GM12865 (cell line): ENCODE measurements at regions not wholly inside any gene's neighbourhood (a gene's known extent, or its start where the extent isn't known, plus 50 kb on each side); places are given as distances from the start of the nearest gene placed in this dataset.

Experiments used
- DNase-seq: peaks from one replicate; pipeline ENCODE4 v3.0.0; 2010; ENCODE audit warnings: low read depth
- H3K4me3 ChIP-seq: 2 replicates; pipeline ENCODE4 v1.5.1; 2011; ENCODE audit warnings: mild to moderate bottlenecking, low read depth, low read length, control low read depth
- CTCF ChIP-seq: IDR thresholded peaks from 2 replicates; pipeline ENCODE4 v1.5.1; 2011; ENCODE audit warnings: low read length, control low read depth, low read depth, inconsistent platforms; ENCODE audit not compliant: insufficient read depth; ENCODE audit errors: missing control alignments

DNA sequence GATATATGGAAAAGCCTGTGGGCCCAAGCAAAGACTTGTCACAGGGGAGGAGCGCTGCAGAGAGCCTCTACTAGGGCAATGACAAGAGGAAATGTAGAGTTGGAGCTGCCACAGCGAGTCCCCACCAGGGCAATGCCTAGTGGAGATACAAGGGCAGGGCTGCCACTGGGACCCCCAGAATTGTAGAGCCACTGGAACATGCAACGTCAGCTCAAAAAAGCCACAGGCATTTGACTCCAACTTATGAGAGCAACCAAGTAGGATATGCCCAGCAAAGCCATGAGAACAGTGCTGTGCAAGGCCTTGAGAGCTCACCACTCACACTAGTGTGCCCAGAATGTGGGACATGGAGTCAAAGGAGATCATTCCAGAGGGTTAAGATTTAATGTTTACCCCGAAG lies 63.7 kb upstream of the CAMK1G start:
- H3K4me3 ChIP-seq = no peak overlapping the region
- no peak for TF ChIP-seq CTCF
- DNase-seq = no peak

DNA sequence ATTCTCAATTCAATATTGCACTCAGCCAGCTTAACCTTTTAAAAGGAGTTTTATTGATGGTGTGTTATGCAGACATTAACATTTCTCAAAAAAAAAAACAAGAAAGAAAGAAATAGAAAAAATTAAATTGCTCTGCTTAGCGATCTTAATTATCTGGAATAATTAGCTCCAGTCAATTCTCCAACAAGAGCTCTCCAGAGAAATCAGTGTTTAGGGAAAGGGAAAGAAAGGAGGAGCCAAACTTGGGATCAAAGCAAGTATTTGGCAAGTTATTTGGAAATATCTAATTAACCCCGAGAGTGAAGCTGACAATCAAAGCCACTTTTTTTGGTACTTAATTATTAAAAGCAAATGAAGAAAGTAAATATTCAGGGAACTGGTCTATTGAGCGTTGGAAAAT lies 60.7 kb upstream of the CAMK1G start:
- TF ChIP-seq CTCF = no peak
- DNase-seq = no peak
- H3K4me3 ChIP-seq = no peak overlapping the region

DNA sequence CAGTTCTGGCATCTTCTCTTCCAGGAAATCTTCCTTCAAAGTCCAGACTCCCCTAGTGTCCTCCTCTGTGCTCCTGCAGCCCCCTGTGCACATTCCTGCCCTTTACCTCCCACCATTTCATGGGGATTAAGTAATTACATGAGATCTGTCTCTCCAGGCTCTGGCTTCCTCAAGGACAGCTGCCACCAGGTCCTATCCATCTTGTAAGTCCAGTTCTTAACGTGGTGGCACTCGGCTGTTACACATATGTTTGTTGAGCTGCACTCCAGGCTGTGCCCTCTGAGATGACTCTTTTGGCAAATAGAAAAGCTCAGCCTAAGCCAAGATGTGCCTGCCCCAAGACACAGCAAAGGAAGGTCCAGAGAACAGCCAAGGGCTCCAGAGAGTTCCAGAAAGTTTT lies 57.4 kb upstream of the CAMK1G start:
- H3K4me3 ChIP-seq = no peak overlapping the region
- TF ChIP-seq CTCF = no peak
- DNase-seq = no peak

DNA sequence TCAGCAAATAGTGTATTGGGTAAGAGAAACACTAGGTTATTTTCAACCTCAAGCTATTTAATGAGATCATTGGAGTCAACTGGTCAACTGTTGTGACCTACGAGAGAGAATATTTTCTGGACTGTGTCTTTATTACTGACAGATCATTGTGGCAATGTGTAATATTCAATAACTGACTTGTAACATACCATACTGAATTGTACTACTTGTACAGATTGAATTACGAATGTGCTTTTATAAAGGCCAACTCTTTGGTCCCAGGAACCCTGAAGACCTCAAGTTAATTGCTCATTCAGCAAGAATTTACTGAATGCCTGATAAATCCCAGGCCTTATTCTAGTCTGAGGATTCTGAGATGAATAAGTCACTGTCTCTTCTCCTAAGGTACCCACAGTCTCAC lies 56.1 kb upstream of the CAMK1G start:
- TF ChIP-seq CTCF = no peak
- no peak overlapping the region for H3K4me3 ChIP-seq
- no peak for DNase-seq

GRCh38 chr1:209527993-209528717 lies 55.4 kb upstream of the CAMK1G start:
- DNase-seq = no peak
- no peak for TF ChIP-seq CTCF
- no peak overlapping the region for H3K4me3 ChIP-seq

- no peak for TF ChIP-seq CTCF
- H3K4me3 ChIP-seq = no peak overlapping the region
- no peak for DNase-seq
Observed at GRCh38 chr1:209529233-209529632, 54.3 kb upstream of the CAMK1G start.

DNA sequence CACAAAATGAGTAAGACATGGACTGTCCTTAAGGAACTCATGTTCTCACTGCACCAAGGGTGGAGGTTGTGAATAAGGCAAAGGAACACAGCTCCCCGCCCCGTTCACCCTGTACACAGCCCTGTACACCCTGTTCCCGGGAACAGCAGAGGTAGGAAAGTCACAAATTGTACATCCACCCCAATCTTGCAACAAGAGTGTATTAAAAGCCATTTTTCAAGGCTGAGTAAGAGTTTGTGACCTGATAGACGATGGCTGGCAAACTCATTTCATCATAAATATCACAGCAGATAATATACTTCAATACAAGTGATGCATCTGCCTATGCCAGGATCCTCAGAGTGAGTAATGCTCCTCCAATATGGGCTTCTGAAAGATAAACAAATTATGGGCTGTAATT lies 52.5 kb upstream of the CAMK1G start:
- DNase-seq = no peak
- no peak overlapping the region for H3K4me3 ChIP-seq
- no peak for TF ChIP-seq CTCF
